Suprapubic skin (tissue), 3 donors: ENCODE measurements at regions not wholly inside any gene's neighbourhood (a gene's known extent, or its start where the extent isn't known, plus 50 kb on each side); places are given as distances from the start of the nearest gene placed in this dataset.

Source experiments
- CTCF ChIP-seq, 2 donors: fragments of 200-600 bp in 1 of 2; fragments of 450-650 bp in 1 of 2; sonication (generic) in 1 of 2; IDR thresholded peaks; one replicate each; pipeline ENCODE4 v1.5.1; 2016 to 2019; ENCODE audit warnings: antibody characterized with exemption in 2 of 2, mild to moderate bottlenecking in 1 of 2, moderate library complexity in 1 of 2
- EP300 ChIP-seq: sonication (generic); formaldehyde crosslinking; IDR thresholded peaks from one replicate; pipeline ENCODE4 v1.6.1; 2017; ENCODE audit warnings: antibody characterized with exemption
- POLR2A ChIP-seq, 2 donors: fragments of 450-650 bp; IDR thresholded peaks; one replicate each; pipeline ENCODE4 v1.6.1; 2017; ENCODE audit warnings: antibody characterized with exemption in 2 of 2, mild to moderate bottlenecking in 2 of 2, moderate library complexity in 2 of 2

- TF ChIP-seq CTCF (IDR thresholded peaks at IDR 0.05) (no peak), POLR2A (IDR thresholded peaks at IDR 0.05) (no peak), EP300 (no peak)
Measured at GRCh38 chr7:10104292-10104691, 869.4 kb upstream of the PHF14 start.
